ENCODE measurements at regions not wholly inside any gene's neighbourhood (a gene's known extent, or its start where the extent isn't known, plus 50 kb on each side); places are given as distances from the start of the nearest gene placed in this dataset.

GRCh38 chr2:12456293-12457106 lies 260.2 kb upstream of the TRIB2 start:
- CTCF ChIA-PET, result interaction anchor here (1.0 to 2.1 kb wide), 2 partner anchors 95 to 259 kb away, joined by 3 to 11 read pairs; partner anchors contain the start of gene TRIB2
- Histone ChIP-seq H3K4me1 (ENCODE audit: control insufficient read depth in 2 of 2, insufficient read depth in 2 of 2, low read length in 2 of 2) (peaks cover 13 to 14% of the 10 kb centered on the region in 2 donors), H3K27ac (ENCODE audit: low read length in 2 of 2) (peak overlapping the region in 1 of 2 donors; percentile 59), H3K36me3 (replicated peaks in 1 of 2; ENCODE audit: control extremely low read depth in 1 of 2, control insufficient read depth in 1 of 2, extremely low read depth in 1 of 2, insufficient read depth in 2 of 2, low read length in 1 of 2) (no peaks in the 10 kb centered on the region), H3K9me3 (ENCODE audit: control extremely low read depth in 1 of 3, control insufficient read depth in 2 of 3, insufficient read depth in 1 of 3, low read length in 2 of 3) (no peaks in the 10 kb centered on the region), H3K4me2 (replicated peaks; ENCODE audit: low read depth, low read length, poor library complexity, severe bottlenecking) (peak overlapping the region; percentile 76), H2AFZ (ENCODE audit: insufficient read depth, low read depth, low read length, poor library complexity, severe bottlenecking) (peak overlapping the region; percentile 75), H3K79me2 (ENCODE audit: control insufficient read depth, insufficient read depth, low read length) (no peaks in the 10 kb centered on the region), H3K27me3 (replicated peaks in 1 of 4; ENCODE audit: control extremely low read depth in 1 of 4, control insufficient read depth in 3 of 4, insufficient read depth in 4 of 4, low read length in 3 of 4) (no peaks in the 10 kb centered on the region), H4K20me1 (ENCODE audit: control insufficient read depth, insufficient read depth, low read length, poor library complexity, severe bottlenecking) (no peaks in the 10 kb centered on the region), H3K4me3 (ENCODE audit: control extremely low read depth in 1 of 5, extremely low read depth in 1 of 5, insufficient read depth in 1 of 5, low read depth in 2 of 5, low read length in 4 of 5) (peak overlapping the region; percentile 39 to 65 (median 56)), H3K9ac (ENCODE audit: low read length) (peak overlapping the region; percentile 68)
- TF ChIP-seq, protein P1, sequence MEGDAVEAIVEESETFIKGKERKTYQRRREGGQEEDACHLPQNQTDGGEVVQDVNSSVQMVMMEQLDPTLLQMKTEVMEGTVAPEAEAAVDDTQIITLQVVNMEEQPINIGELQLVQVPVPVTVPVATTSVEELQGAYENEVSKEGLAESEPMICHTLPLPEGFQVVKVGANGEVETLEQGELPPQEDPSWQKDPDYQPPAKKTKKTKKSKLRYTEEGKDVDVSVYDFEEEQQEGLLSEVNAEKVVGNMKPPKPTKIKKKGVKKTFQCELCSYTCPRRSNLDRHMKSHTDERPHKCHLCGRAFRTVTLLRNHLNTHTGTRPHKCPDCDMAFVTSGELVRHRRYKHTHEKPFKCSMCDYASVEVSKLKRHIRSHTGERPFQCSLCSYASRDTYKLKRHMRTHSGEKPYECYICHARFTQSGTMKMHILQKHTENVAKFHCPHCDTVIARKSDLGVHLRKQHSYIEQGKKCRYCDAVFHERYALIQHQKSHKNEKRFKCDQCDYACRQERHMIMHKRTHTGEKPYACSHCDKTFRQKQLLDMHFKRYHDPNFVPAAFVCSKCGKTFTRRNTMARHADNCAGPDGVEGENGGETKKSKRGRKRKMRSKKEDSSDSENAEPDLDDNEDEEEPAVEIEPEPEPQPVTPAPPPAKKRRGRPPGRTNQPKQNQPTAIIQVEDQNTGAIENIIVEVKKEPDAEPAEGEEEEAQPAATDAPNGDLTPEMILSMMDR (IDR thresholded peaks at IDR 0.05), result no peak
- no peak for TF ChIP-seq EZH2 (IDR thresholded peaks at IDR 0.05; ENCODE audit: borderline replicate concordance, insufficient read depth, low read depth, low read length, poor library complexity, severe bottlenecking)
- peak; percentile 89 for ATAC-seq (ENCODE audit: low read depth)
- intact Hi-C loops (cut with micrococcal nuclease), result no loop called here
- Mint-ChIP-seq H3K4me3 (peak overlapping the region; percentile 90), H3K4me1 (peaks cover 22% of the 10 kb centered on the region), H3K27me3 (no peaks in the 10 kb centered on the region), H3K27ac (peak overlapping the region; percentile 83), H3K9me3 (ENCODE audit: insufficient read depth) (no peaks in the 10 kb centered on the region)
- DNase-seq, result peak; percentile 62
- POLR2A ChIA-PET, result no interaction called here
- WGBS (ENCODE audit: insufficient coverage), result 9% methylated on average over 5 of the region's 7 CpGs

- DNase-seq (no peak), ATAC-seq (ENCODE audit: low read depth) (no peak)
- ChIA-PET POLR2A (no interaction called here), CTCF (no interaction called here)
- Mint-ChIP-seq H3K27ac (no peak overlapping the region), H3K4me3 (no peak overlapping the region), H3K27me3 (no peaks in the 10 kb centered on the region), H3K4me1 (peaks cover 10% of the 10 kb centered on the region), H3K9me3 (ENCODE audit: insufficient read depth) (no peaks in the 10 kb centered on the region)
- Histone ChIP-seq H3K4me2 (replicated peaks; ENCODE audit: low read depth, low read length, poor library complexity, severe bottlenecking) (no peak overlapping the region), H3K27ac (ENCODE audit: low read length in 2 of 2) (no peak overlapping the region), H4K20me1 (ENCODE audit: control insufficient read depth, insufficient read depth, low read length, poor library complexity, severe bottlenecking) (no peaks in the 10 kb centered on the region), H3K4me3 (ENCODE audit: control extremely low read depth in 1 of 5, extremely low read depth in 1 of 5, insufficient read depth in 1 of 5, low read depth in 2 of 5, low read length in 4 of 5) (no peak overlapping the region), H3K9ac (ENCODE audit: low read length) (no peak overlapping the region), H3K27me3 (replicated peaks in 1 of 4; ENCODE audit: control extremely low read depth in 1 of 4, control insufficient read depth in 3 of 4, insufficient read depth in 4 of 4, low read length in 3 of 4) (no peaks in the 10 kb centered on the region), H3K9me3 (ENCODE audit: control extremely low read depth in 1 of 3, control insufficient read depth in 2 of 3, insufficient read depth in 1 of 3, low read length in 2 of 3) (no peaks in the 10 kb centered on the region), H3K36me3 (replicated peaks in 1 of 2; ENCODE audit: control extremely low read depth in 1 of 2, control insufficient read depth in 1 of 2, extremely low read depth in 1 of 2, insufficient read depth in 2 of 2, low read length in 1 of 2) (no peaks in the 10 kb centered on the region), H3K4me1 (ENCODE audit: control insufficient read depth in 2 of 2, insufficient read depth in 2 of 2, low read length in 2 of 2) (peaks cover 5 to 8% of the 10 kb centered on the region in 2 donors), H2AFZ (ENCODE audit: insufficient read depth, low read depth, low read length, poor library complexity, severe bottlenecking) (peak overlapping the region; percentile 75), H3K79me2 (ENCODE audit: control insufficient read depth, insufficient read depth, low read length) (no peaks in the 10 kb centered on the region)
- TF ChIP-seq, protein P1 (IDR thresholded peaks at IDR 0.05), result no peak
- TF ChIP-seq EZH2 (IDR thresholded peaks at IDR 0.05; ENCODE audit: borderline replicate concordance, insufficient read depth, low read depth, low read length, poor library complexity, severe bottlenecking), result no peak
- 100% methylated on average over 1 of the region's 3 CpGs for WGBS (ENCODE audit: insufficient coverage)
- intact Hi-C loops (cut with micrococcal nuclease), result no loop called here
Observed at GRCh38 chr2:12457831-12458230, 258.9 kb upstream of the TRIB2 start.

Data from B cell (primary cell).